Progenitor cell of endocrine pancreas (in vitro differentiated cells): ENCODE measurements at regions not wholly inside any gene's neighbourhood (a gene's known extent, or its start where the extent isn't known, plus 50 kb on each side); places are given as distances from the start of the nearest gene placed in this dataset.

Source experiments
- DNase-seq: peaks from one replicate; pipeline ENCODE4 v3.0.0; 2021; ENCODE audit warnings: low spot score; ENCODE audit not compliant: unreplicated experiment
- H3K27ac Mint-ChIP-seq: 2 replicates; pipeline ENCODE4 v1.8.0; 2021; ENCODE audit warnings: mild to moderate bottlenecking, moderate library complexity, mixed read lengths
- H3K27me3 Mint-ChIP-seq: 2 replicates; pipeline ENCODE4 v1.8.0; 2021; ENCODE audit warnings: mixed read lengths
- H3K36me3 Mint-ChIP-seq: 2 replicates; pipeline ENCODE4 v1.8.0; 2022; ENCODE audit warnings: mixed read lengths; ENCODE audit not compliant: insufficient read depth
- H3K4me1 Mint-ChIP-seq: 2 replicates; pipeline ENCODE4 v1.8.0; 2021; ENCODE audit warnings: low read depth, mixed read lengths
- H3K4me3 Mint-ChIP-seq: 2 replicates; pipeline ENCODE4 v1.8.0; 2021; ENCODE audit warnings: low read depth, mild to moderate bottlenecking, moderate library complexity, mixed read lengths
- H3K9me3 Mint-ChIP-seq: 2 replicates; pipeline ENCODE4 v1.8.0; 2021; ENCODE audit warnings: low read depth, mixed read lengths
- TF ChIP-seq, protein P1 (sequence below): fragments of 200-600 bp; sonication (generic); IDR thresholded peaks from one replicate; pipeline ENCODE4 v1.5.0; 2021; ENCODE audit warnings: antibody characterized with exemption, mild to moderate bottlenecking; ENCODE audit not compliant: unreplicated experiment

DNA sequence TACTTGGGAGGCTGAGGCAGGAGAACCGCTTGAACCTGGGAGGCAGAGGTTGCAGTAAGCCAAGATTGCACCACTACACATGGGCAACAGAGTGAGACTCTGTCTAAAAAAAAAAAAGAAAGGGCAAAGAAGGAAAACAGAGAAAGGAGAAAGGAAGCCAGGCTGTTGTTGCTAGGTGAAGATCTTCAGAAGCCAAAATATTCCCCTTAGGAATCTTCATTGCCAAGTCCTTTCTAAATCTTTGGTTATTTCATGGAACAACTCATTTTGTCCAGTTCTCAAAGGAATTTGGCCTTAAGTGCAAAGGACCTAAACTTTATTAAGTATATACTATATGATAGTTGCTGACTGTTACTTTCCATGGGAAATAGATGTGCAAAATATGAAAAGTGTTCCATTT lies 59.2 kb upstream of the OSBPL11 start:
- peaks cover 3% of the 10 kb centered on the region for H3K27me3 Mint-ChIP-seq
- H3K9me3 Mint-ChIP-seq, result no peaks in the 10 kb centered on the region
- no peak overlapping the region for H3K27ac Mint-ChIP-seq
- no peaks in the 10 kb centered on the region for H3K4me1 Mint-ChIP-seq
- H3K36me3 Mint-ChIP-seq, result no peaks in the 10 kb centered on the region
- H3K4me3 Mint-ChIP-seq, result no peak overlapping the region
- TF ChIP-seq, protein P1, sequence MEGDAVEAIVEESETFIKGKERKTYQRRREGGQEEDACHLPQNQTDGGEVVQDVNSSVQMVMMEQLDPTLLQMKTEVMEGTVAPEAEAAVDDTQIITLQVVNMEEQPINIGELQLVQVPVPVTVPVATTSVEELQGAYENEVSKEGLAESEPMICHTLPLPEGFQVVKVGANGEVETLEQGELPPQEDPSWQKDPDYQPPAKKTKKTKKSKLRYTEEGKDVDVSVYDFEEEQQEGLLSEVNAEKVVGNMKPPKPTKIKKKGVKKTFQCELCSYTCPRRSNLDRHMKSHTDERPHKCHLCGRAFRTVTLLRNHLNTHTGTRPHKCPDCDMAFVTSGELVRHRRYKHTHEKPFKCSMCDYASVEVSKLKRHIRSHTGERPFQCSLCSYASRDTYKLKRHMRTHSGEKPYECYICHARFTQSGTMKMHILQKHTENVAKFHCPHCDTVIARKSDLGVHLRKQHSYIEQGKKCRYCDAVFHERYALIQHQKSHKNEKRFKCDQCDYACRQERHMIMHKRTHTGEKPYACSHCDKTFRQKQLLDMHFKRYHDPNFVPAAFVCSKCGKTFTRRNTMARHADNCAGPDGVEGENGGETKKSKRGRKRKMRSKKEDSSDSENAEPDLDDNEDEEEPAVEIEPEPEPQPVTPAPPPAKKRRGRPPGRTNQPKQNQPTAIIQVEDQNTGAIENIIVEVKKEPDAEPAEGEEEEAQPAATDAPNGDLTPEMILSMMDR, result no peak
- no peak for DNase-seq

DNA sequence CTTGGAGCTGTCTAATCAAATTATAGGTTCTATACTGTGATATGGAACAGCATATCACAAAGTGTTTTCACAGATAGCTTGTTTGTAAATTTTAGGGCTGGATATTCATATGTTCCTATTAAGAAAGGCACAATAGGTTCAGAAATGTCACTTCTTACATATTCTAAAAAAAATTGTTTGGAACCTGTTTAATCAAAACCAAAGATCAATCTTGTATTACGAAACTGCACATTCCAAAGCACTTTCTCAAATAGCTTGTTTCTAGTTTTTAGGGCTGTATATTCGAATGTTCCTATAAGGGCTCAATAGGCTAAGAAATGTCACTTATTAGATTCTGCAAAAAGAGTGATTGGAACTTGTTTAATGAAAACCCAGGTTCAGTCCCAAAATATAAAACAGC lies 67.4 kb upstream of the OSBPL11 start:
- no peak overlapping the region for H3K27ac Mint-ChIP-seq
- no peaks in the 10 kb centered on the region for H3K9me3 Mint-ChIP-seq
- no peak for DNase-seq
- H3K36me3 Mint-ChIP-seq, result no peaks in the 10 kb centered on the region
- H3K4me3 Mint-ChIP-seq, result no peak overlapping the region
- H3K4me1 Mint-ChIP-seq, result no peaks in the 10 kb centered on the region
- no peaks in the 10 kb centered on the region for H3K27me3 Mint-ChIP-seq
- TF ChIP-seq, protein P1, result no peak

DNA sequence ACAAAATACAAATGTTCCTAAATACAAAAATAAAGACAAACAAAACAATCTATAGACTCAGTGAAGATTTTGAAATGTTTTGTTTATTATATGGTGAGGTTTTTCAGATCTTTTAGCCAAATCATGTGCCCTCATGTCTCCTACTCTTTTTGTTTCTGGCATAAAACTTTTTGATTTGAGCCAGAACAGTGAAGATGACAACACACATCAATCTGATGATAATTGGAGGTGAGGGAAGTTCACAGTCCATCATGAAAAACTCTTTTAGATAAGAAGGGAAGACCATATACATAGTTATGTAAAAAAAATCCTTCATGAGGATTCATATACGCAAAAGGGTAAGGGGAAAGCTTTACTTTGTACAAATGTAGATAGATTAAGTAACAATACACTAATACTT lies 75.1 kb upstream of the OSBPL11 start:
- no peak for DNase-seq
- TF ChIP-seq, protein P1, result no peak
- no peaks in the 10 kb centered on the region for H3K4me1 Mint-ChIP-seq
- H3K27ac Mint-ChIP-seq, result no peak overlapping the region
- H3K36me3 Mint-ChIP-seq, result no peaks in the 10 kb centered on the region
- H3K27me3 Mint-ChIP-seq, result no peaks in the 10 kb centered on the region
- no peak overlapping the region for H3K4me3 Mint-ChIP-seq
- H3K9me3 Mint-ChIP-seq, result no peaks in the 10 kb centered on the region

DNA sequence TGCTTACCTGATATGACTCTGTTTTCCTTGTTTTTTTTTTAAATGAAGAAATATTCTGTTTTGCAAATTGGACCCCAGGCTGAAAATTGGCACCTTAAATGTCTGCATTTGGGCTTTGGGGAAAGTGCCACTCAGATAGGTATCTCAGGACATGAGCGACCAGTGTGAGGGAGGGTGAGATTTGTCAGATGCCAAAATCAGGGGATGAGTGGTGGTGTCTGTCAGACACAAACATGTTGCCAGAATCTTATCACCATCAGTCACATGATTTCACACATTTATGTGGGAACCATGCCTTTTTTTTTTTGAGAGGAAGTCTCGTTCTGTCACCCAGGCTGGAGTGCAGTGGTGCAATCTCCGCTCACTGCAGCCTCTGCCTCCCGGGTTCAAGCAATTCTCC lies 75.6 kb upstream of the OSBPL11 start:
- Mint-ChIP-seq H3K9me3 (no peaks in the 10 kb centered on the region), H3K36me3 (no peaks in the 10 kb centered on the region), H3K27me3 (no peaks in the 10 kb centered on the region), H3K27ac (no peak overlapping the region), H3K4me1 (no peaks in the 10 kb centered on the region), H3K4me3 (no peak overlapping the region)
- TF ChIP-seq, protein P1, result no peak
- no peak for DNase-seq

DNA sequence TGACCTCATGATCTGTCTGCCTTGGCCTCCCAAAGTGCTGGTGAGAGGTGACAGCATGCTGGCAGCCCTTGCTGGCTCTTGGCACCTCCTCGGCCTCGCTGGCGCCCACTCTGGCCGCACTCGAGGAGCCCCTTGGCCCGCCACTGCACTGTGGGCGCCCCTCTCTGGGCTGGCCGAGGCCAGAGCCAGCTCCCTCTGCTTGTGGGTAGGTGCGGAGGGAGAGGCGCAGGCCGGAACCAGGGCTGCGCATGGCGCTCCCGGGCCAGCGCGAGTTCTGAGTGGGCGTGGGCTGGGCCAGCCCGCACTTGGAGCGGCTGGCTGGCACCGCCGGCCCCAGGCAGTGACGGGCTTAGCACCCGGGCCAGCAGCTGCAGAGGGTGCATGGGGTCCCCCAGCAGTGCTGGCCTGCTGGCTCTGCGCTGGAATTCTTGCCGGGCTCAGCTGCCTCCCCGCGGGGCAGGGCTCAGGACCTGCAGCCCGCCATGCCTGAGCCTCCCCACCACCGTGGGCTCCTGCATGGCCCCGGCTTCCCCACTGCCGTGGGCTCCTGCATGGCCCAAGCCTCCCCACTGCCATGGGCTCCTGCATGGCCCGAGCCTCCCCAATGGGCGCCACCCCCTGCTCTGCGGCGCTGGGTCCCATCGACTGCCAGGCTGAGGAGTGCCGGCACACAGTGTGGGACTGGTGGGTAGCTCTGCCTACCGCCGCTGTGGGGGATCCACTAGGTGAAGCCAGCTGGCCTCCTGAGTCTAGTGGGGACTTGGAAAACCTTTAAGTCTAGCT lies 76.4 kb upstream of the OSBPL11 start:
- Mint-ChIP-seq H3K27ac (no peak overlapping the region), H3K4me3 (no peak overlapping the region), H3K36me3 (no peaks in the 10 kb centered on the region), H3K27me3 (no peaks in the 10 kb centered on the region), H3K4me1 (no peaks in the 10 kb centered on the region), H3K9me3 (no peaks in the 10 kb centered on the region)
- DNase-seq, result no peak
- TF ChIP-seq, protein P1, result no peak
